MM.1S (cell line): ENCODE measurements at regions not wholly inside any gene's neighbourhood (a gene's known extent, or its start where the extent isn't known, plus 50 kb on each side); places are given as distances from the start of the nearest gene placed in this dataset.

ENCODE experiments used
- CTCF ChIP-seq: fragments of 300-600 bp; sonication (generic); IDR thresholded peaks from 2 replicates; pipeline ENCODE4 v1.5.1; 2016; ENCODE audit warnings: antibody characterized with exemption, low read length, mixed read lengths
- EZH2 ChIP-seq: fragments of 300-600 bp; sonication (generic); optimal IDR thresholded peaks from 2 replicates; pipeline ENCODE3; 2017; ENCODE audit warnings: low read depth, mild to moderate bottlenecking, antibody characterized with exemption, low read length, mixed read lengths
- EZH2phosphoT487 ChIP-seq: fragments of 300-600 bp; sonication (generic); IDR thresholded peaks from 2 replicates; pipeline ENCODE4 v1.6.1; 2018; ENCODE audit warnings: antibody characterized with exemption, low read length

GRCh38 chrX:46382595-46382994, 162.6 kb downstream of the ZNF674 start:
- TF ChIP-seq CTCF (no peak), EZH2phosphoT487 (no peak), EZH2 (no peak)
